Muscle layer of duodenum (tissue), 2 donors: ENCODE measurements at regions not wholly inside any gene's neighbourhood (a gene's known extent, or its start where the extent isn't known, plus 50 kb on each side); places are given as distances from the start of the nearest gene placed in this dataset.

Experiments used
- H3K27ac ChIP-seq: one replicate; pipeline ENCODE4 v1.7.0; 2013; ENCODE audit warnings: mild to moderate bottlenecking, low read length
- H3K27me3 ChIP-seq: one replicate; pipeline ENCODE4 v1.7.0; 2013; ENCODE audit warnings: low read depth, mild to moderate bottlenecking, control low read depth, low read length
- H3K36me3 ChIP-seq, 2 donors: one replicate each; pipeline ENCODE4 v1.7.0; 2013; ENCODE audit warnings: low read length in 2 of 2, control low read depth in 1 of 2, mild to moderate bottlenecking in 1 of 2; ENCODE audit not compliant: insufficient read depth in 2 of 2, control insufficient read depth in 1 of 2
- H3K4me1 ChIP-seq, 2 donors: one replicate each; pipeline ENCODE4 v1.7.0; 2013; ENCODE audit warnings: low read length in 2 of 2, mild to moderate bottlenecking in 2 of 2, control low read depth in 1 of 2, moderate library complexity in 1 of 2; ENCODE audit not compliant: insufficient read depth in 2 of 2, control insufficient read depth in 1 of 2
- H3K4me3 ChIP-seq, 2 donors: one replicate each; pipeline ENCODE4 v1.7.0; 2013; ENCODE audit warnings: low read length in 2 of 2, low read depth in 1 of 2, mild to moderate bottlenecking in 1 of 2
- H3K9me3 ChIP-seq, 2 donors: one replicate each; pipeline ENCODE4 v1.7.0; 2013; ENCODE audit warnings: low read length in 2 of 2, control low read depth in 1 of 2, mild to moderate bottlenecking in 1 of 2; ENCODE audit not compliant: control insufficient read depth in 1 of 2
- donor health status: healthy.

GRCh38 chr15:69849232-69849610 is 248.5 kb downstream of the TLE3 start:
- no peak overlapping the region for H3K4me3 ChIP-seq
- no peak overlapping the region for H3K27ac ChIP-seq
- H3K36me3 ChIP-seq, result no peaks in the 10 kb centered on the region
- H3K27me3 ChIP-seq, result peaks cover 6% of the 10 kb centered on the region
- peaks cover 0 to 4% of the 10 kb centered on the region in 2 donors for H3K9me3 ChIP-seq
- H3K4me1 ChIP-seq, result no peaks in the 10 kb centered on the region

GRCh38 chr15:69852482-69852881 is 245.2 kb downstream of the TLE3 start:
- H3K27ac ChIP-seq, result no peak overlapping the region
- H3K36me3 ChIP-seq, result no peaks in the 10 kb centered on the region
- peaks cover 0 to 2% of the 10 kb centered on the region in 2 donors for H3K9me3 ChIP-seq
- peaks cover 6% of the 10 kb centered on the region for H3K27me3 ChIP-seq
- no peaks in the 10 kb centered on the region for H3K4me1 ChIP-seq
- no peak overlapping the region for H3K4me3 ChIP-seq

- no peaks in the 10 kb centered on the region for H3K9me3 ChIP-seq
- no peak overlapping the region for H3K27ac ChIP-seq
- H3K27me3 ChIP-seq, result peaks cover 6% of the 10 kb centered on the region
- H3K4me3 ChIP-seq, result no peak overlapping the region
- H3K4me1 ChIP-seq, result no peaks in the 10 kb centered on the region
- H3K36me3 ChIP-seq, result no peaks in the 10 kb centered on the region
Measured at GRCh38 chr15:69852916-69853315, 244.8 kb downstream of the TLE3 start.

- Histone ChIP-seq H3K27me3 (peaks cover 6% of the 10 kb centered on the region), H3K36me3 (no peaks in the 10 kb centered on the region), H3K27ac (no peak overlapping the region), H3K4me1 (no peaks in the 10 kb centered on the region), H3K9me3 (no peaks in the 10 kb centered on the region), H3K4me3 (no peak overlapping the region)
Measured at GRCh38 chr15:69853544-69853951, 244.2 kb downstream of the TLE3 start.

GRCh38 chr15:69854001-69854400 is 243.7 kb downstream of the TLE3 start:
- no peaks in the 10 kb centered on the region for H3K4me1 ChIP-seq
- no peaks in the 10 kb centered on the region for H3K36me3 ChIP-seq
- no peak overlapping the region for H3K27ac ChIP-seq
- no peaks in the 10 kb centered on the region for H3K9me3 ChIP-seq
- peaks cover 6% of the 10 kb centered on the region for H3K27me3 ChIP-seq
- no peak overlapping the region for H3K4me3 ChIP-seq

GRCh38 chr15:69854521-69855181 is 243.1 kb downstream of the TLE3 start:
- no peaks in the 10 kb centered on the region for H3K9me3 ChIP-seq
- no peaks in the 10 kb centered on the region for H3K36me3 ChIP-seq
- no peak overlapping the region for H3K4me3 ChIP-seq
- H3K27me3 ChIP-seq, result peaks cover 6% of the 10 kb centered on the region
- H3K4me1 ChIP-seq, result no peaks in the 10 kb centered on the region
- no peak overlapping the region for H3K27ac ChIP-seq

GRCh38 chr15:69855258-69856000 is 242.3 kb downstream of the TLE3 start:
- H3K27ac ChIP-seq, result no peak overlapping the region
- H3K9me3 ChIP-seq, result no peaks in the 10 kb centered on the region
- no peak overlapping the region for H3K4me3 ChIP-seq
- no peaks in the 10 kb centered on the region for H3K4me1 ChIP-seq
- H3K36me3 ChIP-seq, result no peaks in the 10 kb centered on the region
- H3K27me3 ChIP-seq, result peaks cover 3% of the 10 kb centered on the region

GRCh38 chr15:69857250-69857649 is 240.5 kb downstream of the TLE3 start:
- Histone ChIP-seq H3K4me1 (no peaks in the 10 kb centered on the region), H3K27ac (no peak overlapping the region), H3K4me3 (no peak overlapping the region), H3K36me3 (no peaks in the 10 kb centered on the region), H3K27me3 (no peaks in the 10 kb centered on the region), H3K9me3 (no peaks in the 10 kb centered on the region)

- Histone ChIP-seq H3K36me3 (no peaks in the 10 kb centered on the region), H3K27ac (no peak overlapping the region), H3K4me3 (no peak overlapping the region), H3K27me3 (no peaks in the 10 kb centered on the region), H3K9me3 (no peaks in the 10 kb centered on the region), H3K4me1 (no peaks in the 10 kb centered on the region)
Measured at GRCh38 chr15:69857686-69858391, 239.9 kb downstream of the TLE3 start.

- Histone ChIP-seq H3K27me3 (no peaks in the 10 kb centered on the region), H3K4me3 (no peak overlapping the region), H3K9me3 (no peaks in the 10 kb centered on the region), H3K36me3 (no peaks in the 10 kb centered on the region), H3K4me1 (no peaks in the 10 kb centered on the region), H3K27ac (no peak overlapping the region)
Measured at GRCh38 chr15:69858456-69858855, 239.3 kb downstream of the TLE3 start.

- Histone ChIP-seq H3K4me1 (no peaks in the 10 kb centered on the region), H3K27ac (no peak overlapping the region), H3K27me3 (no peaks in the 10 kb centered on the region), H3K9me3 (no peaks in the 10 kb centered on the region), H3K4me3 (no peak overlapping the region), H3K36me3 (no peaks in the 10 kb centered on the region)
Measured at GRCh38 chr15:69859866-69860265, 237.9 kb downstream of the TLE3 start.
